ENCODE measurements at regions not wholly inside any gene's neighbourhood (a gene's known extent, or its start where the extent isn't known, plus 50 kb on each side); places are given as distances from the start of the nearest gene placed in this dataset.

- TF ChIP-seq FOXA1 (IDR thresholded peaks at IDR 0.05), result no peak
- no peak for TF ChIP-seq ZNF384 (IDR thresholded peaks at IDR 0.05)
- TF ChIP-seq SUZ12 (IDR thresholded peaks at IDR 0.05), result no peak
- no peak for TF ChIP-seq BHLHE40 (IDR thresholded peaks at IDR 0.05; ENCODE audit: borderline replicate concordance)
- TF ChIP-seq SP1 (IDR thresholded peaks at IDR 0.05), result no peak
- no peak for TF ChIP-seq FOXM1 (IDR thresholded peaks at IDR 0.05; ENCODE audit: borderline replicate concordance)
- TF ChIP-seq ARNT (IDR thresholded peaks at IDR 0.05), result no peak
- TF ChIP-seq LEF1 (IDR thresholded peaks at IDR 0.05; ENCODE audit: borderline replicate concordance), result no peak
- TF ChIP-seq TARDBP (IDR thresholded peaks at IDR 0.05), result no peak
- TF ChIP-seq ELF4 (IDR thresholded peaks at IDR 0.05), result no peak
- TF ChIP-seq FOXK2 (IDR thresholded peaks at IDR 0.05), result no peak
- TF ChIP-seq CTBP1 (IDR thresholded peaks at IDR 0.05; ENCODE audit: borderline replicate concordance), result no peak
- TF ChIP-seq L3MBTL2 (conservative IDR thresholded peaks at IDR 0.05), result no peak
- no peak for TF ChIP-seq HDGF (IDR thresholded peaks at IDR 0.05; ENCODE audit: borderline replicate concordance)
Observed at GRCh38 chrX:125398959-125399440, 79.3 kb downstream of the TEX13C start.
